ENCODE measurements at regions not wholly inside any gene's neighbourhood (a gene's known extent, or its start where the extent isn't known, plus 50 kb on each side); places are given as distances from the start of the nearest gene placed in this dataset.
"Not testable (repeated sequence)": the region's sequence is repeated elsewhere in the genome, so short reads cannot be mapped to it uniquely, and the experiment has no call there.

DNA sequence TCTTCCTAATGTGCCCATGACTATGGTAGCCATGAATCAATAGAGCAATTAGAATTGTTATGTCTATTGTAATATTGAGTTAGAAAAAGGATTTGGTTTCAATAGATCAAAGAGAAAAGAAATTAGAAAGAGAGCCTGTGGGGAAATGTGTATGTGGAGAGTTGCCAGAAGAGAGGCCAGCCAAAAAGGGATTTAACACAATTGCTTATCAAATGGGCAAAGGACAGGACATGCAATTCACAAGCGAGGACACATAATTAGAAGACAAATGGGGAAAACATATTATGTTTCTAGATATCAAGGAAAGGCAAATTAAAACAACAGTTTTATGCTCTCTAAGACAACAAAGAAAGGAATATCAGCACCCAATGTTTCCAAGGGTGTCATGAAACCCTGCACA is 403.2 kb upstream of the KLHL29 start:
- Histone ChIP-seq H3K9ac (ENCODE audit: insufficient read depth, low read length) (no peak overlapping the region), H3K27ac (ENCODE audit: insufficient read depth, low read length) (no peak overlapping the region), H4K20me1 (ENCODE audit: control insufficient read depth, extremely low read depth, insufficient read depth, low read length) (no peaks in the 10 kb centered on the region), H3K36me3 (ENCODE audit: control insufficient read depth, insufficient read depth, low read length) (no peaks in the 10 kb centered on the region), H3K4me2 (ENCODE audit: extremely low read depth, insufficient read depth, low read length) (no peak overlapping the region), H3K9me3 (ENCODE audit: control insufficient read depth, insufficient read depth, low read depth, low read length) (no peaks in the 10 kb centered on the region), H3K4me3 (replicated peaks in 1 of 4; ENCODE audit: control extremely low read depth in 1 of 4, insufficient read depth in 1 of 4, low read depth in 3 of 4, low read length in 4 of 4) (no peak overlapping the region), H3K27me3 (ENCODE audit: control insufficient read depth, insufficient read depth, low read length) (no peaks in the 10 kb centered on the region), H3K79me2 (ENCODE audit: control insufficient read depth, insufficient read depth, low read length) (no peaks in the 10 kb centered on the region), H3K4me1 (ENCODE audit: control insufficient read depth, extremely low read depth, insufficient read depth, low read length) (no peaks in the 10 kb centered on the region), H2AFZ (ENCODE audit: low read length) (no peak overlapping the region)
- no peak for DNase-seq (ENCODE audit: low read depth in 2 of 2)
- no peak for TF ChIP-seq EZH2 (IDR thresholded peaks at IDR 0.05; ENCODE audit: low read length, missing control alignments)
- TF ChIP-seq, protein P1, sequence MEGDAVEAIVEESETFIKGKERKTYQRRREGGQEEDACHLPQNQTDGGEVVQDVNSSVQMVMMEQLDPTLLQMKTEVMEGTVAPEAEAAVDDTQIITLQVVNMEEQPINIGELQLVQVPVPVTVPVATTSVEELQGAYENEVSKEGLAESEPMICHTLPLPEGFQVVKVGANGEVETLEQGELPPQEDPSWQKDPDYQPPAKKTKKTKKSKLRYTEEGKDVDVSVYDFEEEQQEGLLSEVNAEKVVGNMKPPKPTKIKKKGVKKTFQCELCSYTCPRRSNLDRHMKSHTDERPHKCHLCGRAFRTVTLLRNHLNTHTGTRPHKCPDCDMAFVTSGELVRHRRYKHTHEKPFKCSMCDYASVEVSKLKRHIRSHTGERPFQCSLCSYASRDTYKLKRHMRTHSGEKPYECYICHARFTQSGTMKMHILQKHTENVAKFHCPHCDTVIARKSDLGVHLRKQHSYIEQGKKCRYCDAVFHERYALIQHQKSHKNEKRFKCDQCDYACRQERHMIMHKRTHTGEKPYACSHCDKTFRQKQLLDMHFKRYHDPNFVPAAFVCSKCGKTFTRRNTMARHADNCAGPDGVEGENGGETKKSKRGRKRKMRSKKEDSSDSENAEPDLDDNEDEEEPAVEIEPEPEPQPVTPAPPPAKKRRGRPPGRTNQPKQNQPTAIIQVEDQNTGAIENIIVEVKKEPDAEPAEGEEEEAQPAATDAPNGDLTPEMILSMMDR (conservative IDR thresholded peaks at IDR 0.05 in 1 of 2, IDR thresholded peaks at IDR 0.05 in 1 of 2; ENCODE audit: low read depth in 1 of 2, low read length in 2 of 2), result no peak

DNA sequence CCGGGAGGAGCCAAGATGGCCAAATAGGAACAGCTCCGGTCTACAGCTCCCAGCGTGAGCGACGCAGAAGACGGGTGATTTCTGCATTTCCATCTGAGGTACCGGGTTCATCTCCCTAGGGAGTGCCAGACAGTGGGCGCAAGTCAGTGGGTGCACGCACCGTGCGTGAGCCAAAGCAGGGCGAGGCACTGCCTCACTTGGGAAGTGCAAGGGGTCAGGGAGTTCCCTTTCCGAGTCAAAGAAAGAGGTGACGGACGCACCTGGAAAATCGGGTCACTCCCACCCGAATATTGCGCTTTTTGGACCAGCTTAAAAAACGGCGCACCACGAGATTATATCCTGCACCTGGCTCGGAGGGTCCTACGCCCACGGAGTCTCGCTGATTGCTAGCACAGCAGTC is 400.8 kb upstream of the KLHL29 start:
- H3K4me3 ChIP-seq (replicated peaks in 1 of 4; ENCODE audit: control extremely low read depth in 1 of 4, insufficient read depth in 1 of 4, low read depth in 3 of 4, low read length in 4 of 4); H3K9ac ChIP-seq (ENCODE audit: insufficient read depth, low read length); H3K79me2 ChIP-seq (ENCODE audit: control insufficient read depth, insufficient read depth, low read length); DNase-seq (ENCODE audit: low read depth in 2 of 2); H3K9me3 ChIP-seq (ENCODE audit: control insufficient read depth, insufficient read depth, low read depth, low read length); H3K27me3 ChIP-seq (ENCODE audit: control insufficient read depth, insufficient read depth, low read length); H3K4me2 ChIP-seq (ENCODE audit: extremely low read depth, insufficient read depth, low read length); H3K36me3 ChIP-seq (ENCODE audit: control insufficient read depth, insufficient read depth, low read length); H3K4me1 ChIP-seq (ENCODE audit: control insufficient read depth, extremely low read depth, insufficient read depth, low read length); H4K20me1 ChIP-seq (ENCODE audit: control insufficient read depth, extremely low read depth, insufficient read depth, low read length); H3K27ac ChIP-seq (ENCODE audit: insufficient read depth, low read length); H2AFZ ChIP-seq (ENCODE audit: low read length): not testable (repeated sequence)

DNA sequence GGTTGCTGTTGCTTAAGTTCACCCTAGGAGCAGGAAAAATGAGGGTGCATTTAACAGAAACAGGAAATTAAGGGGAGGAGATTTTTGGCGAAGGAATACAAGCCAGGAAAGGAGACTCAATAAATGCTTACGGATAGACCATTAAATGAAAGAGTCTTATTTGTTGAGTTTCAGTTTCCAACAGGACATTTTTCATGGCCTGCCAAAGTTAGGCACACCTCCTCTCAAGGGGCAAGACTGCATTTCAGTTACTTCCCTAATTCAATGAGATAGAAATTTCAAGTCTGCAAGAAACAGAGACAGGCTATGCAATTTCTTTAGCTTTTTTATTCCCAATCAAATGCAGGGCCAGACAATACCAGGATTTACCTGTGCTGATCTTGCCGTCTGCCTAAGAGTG is 394.7 kb upstream of the KLHL29 start:
- Histone ChIP-seq H4K20me1 (ENCODE audit: control insufficient read depth, extremely low read depth, insufficient read depth, low read length) (no peaks in the 10 kb centered on the region), H2AFZ (ENCODE audit: low read length) (no peak overlapping the region), H3K27ac (ENCODE audit: insufficient read depth, low read length) (no peak overlapping the region), H3K9me3 (ENCODE audit: control insufficient read depth, insufficient read depth, low read depth, low read length) (no peaks in the 10 kb centered on the region), H3K4me2 (ENCODE audit: extremely low read depth, insufficient read depth, low read length) (no peak overlapping the region), H3K9ac (ENCODE audit: insufficient read depth, low read length) (no peak overlapping the region), H3K36me3 (ENCODE audit: control insufficient read depth, insufficient read depth, low read length) (no peaks in the 10 kb centered on the region), H3K79me2 (ENCODE audit: control insufficient read depth, insufficient read depth, low read length) (no peaks in the 10 kb centered on the region), H3K4me1 (ENCODE audit: control insufficient read depth, extremely low read depth, insufficient read depth, low read length) (no peaks in the 10 kb centered on the region), H3K4me3 (replicated peaks in 1 of 4; ENCODE audit: control extremely low read depth in 1 of 4, insufficient read depth in 1 of 4, low read depth in 3 of 4, low read length in 4 of 4) (no peak overlapping the region), H3K27me3 (ENCODE audit: control insufficient read depth, insufficient read depth, low read length) (no peaks in the 10 kb centered on the region)
- no peak for TF ChIP-seq EZH2 (IDR thresholded peaks at IDR 0.05; ENCODE audit: low read length, missing control alignments)
- DNase-seq (ENCODE audit: low read depth in 2 of 2), result no peak

DNA sequence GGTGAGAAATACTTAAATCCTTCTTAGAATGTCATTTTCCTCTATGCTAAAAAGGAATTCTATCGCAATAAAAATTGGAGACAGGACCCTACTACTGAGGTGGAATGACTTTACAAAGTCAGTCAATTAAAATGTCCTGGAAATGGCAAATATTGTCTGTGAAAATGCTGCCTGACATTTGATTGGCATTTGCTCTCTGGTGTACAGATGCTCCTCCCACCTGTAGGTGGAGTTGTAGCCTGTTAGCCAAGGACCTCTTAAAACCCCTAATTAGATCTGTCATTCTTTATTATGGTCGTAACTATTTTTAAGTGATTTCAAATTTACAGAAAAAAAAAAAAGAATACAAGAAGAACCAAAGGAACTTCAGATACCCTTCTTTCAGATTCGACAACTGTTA is 393.1 kb upstream of the KLHL29 start:
- Histone ChIP-seq H3K9ac (ENCODE audit: insufficient read depth, low read length) (no peak overlapping the region), H4K20me1 (ENCODE audit: control insufficient read depth, extremely low read depth, insufficient read depth, low read length) (no peaks in the 10 kb centered on the region), H3K4me1 (ENCODE audit: control insufficient read depth, extremely low read depth, insufficient read depth, low read length) (no peaks in the 10 kb centered on the region), H2AFZ (ENCODE audit: low read length) (no peak overlapping the region), H3K79me2 (ENCODE audit: control insufficient read depth, insufficient read depth, low read length) (no peaks in the 10 kb centered on the region), H3K27ac (ENCODE audit: insufficient read depth, low read length) (no peak overlapping the region), H3K27me3 (ENCODE audit: control insufficient read depth, insufficient read depth, low read length) (no peaks in the 10 kb centered on the region), H3K4me2 (ENCODE audit: extremely low read depth, insufficient read depth, low read length) (no peak overlapping the region), H3K4me3 (replicated peaks in 1 of 4; ENCODE audit: control extremely low read depth in 1 of 4, insufficient read depth in 1 of 4, low read depth in 3 of 4, low read length in 4 of 4) (no peak overlapping the region), H3K36me3 (ENCODE audit: control insufficient read depth, insufficient read depth, low read length) (no peaks in the 10 kb centered on the region), H3K9me3 (ENCODE audit: control insufficient read depth, insufficient read depth, low read depth, low read length) (no peaks in the 10 kb centered on the region)
- no peak for DNase-seq (ENCODE audit: low read depth in 2 of 2)
- no peak for TF ChIP-seq EZH2 (IDR thresholded peaks at IDR 0.05; ENCODE audit: low read length, missing control alignments)
- TF ChIP-seq, protein P1 (conservative IDR thresholded peaks at IDR 0.05 in 1 of 2, IDR thresholded peaks at IDR 0.05 in 1 of 2; ENCODE audit: low read depth in 1 of 2, low read length in 2 of 2), result no peak
